ENCODE measurements at regions not wholly inside any gene's neighbourhood (a gene's known extent, or its start where the extent isn't known, plus 50 kb on each side); places are given as distances from the start of the nearest gene placed in this dataset.

GRCh38 chr4:136931781-136932180 is 600.5 kb downstream of the PCDH18 start:
- no peak overlapping the region for H3K27ac Mint-ChIP-seq (ENCODE audit: unreplicated experiment)
- H3K4me3 Mint-ChIP-seq, result no peak overlapping the region
- TF ChIP-seq CTCF (conservative IDR thresholded peaks at IDR 0.05), result no peak
- H3K4me1 Mint-ChIP-seq, result no peaks in the 10 kb centered on the region
- no peaks in the 10 kb centered on the region for H3K36me3 Mint-ChIP-seq (ENCODE audit: low read depth)
- no peaks in the 10 kb centered on the region for H3K27me3 Mint-ChIP-seq (ENCODE audit: low read depth)
- DNase-seq (ENCODE audit: low read depth, low spot score), result no peak
- peaks cover 9% of the 10 kb centered on the region for H3K9me3 Mint-ChIP-seq

- Mint-ChIP-seq H3K27ac (ENCODE audit: unreplicated experiment) (no peak overlapping the region), H3K4me1 (no peaks in the 10 kb centered on the region), H3K27me3 (ENCODE audit: low read depth) (no peaks in the 10 kb centered on the region), H3K9me3 (peaks cover 9% of the 10 kb centered on the region), H3K36me3 (ENCODE audit: low read depth) (no peaks in the 10 kb centered on the region), H3K4me3 (no peak overlapping the region)
- DNase-seq (ENCODE audit: low read depth, low spot score), result no peak
- no peak for TF ChIP-seq CTCF (conservative IDR thresholded peaks at IDR 0.05)
Observed at GRCh38 chr4:136928957-136929411, 603.3 kb downstream of the PCDH18 start.

GRCh38 chr4:136927172-136927571 is 605.1 kb downstream of the PCDH18 start:
- peaks cover 9% of the 10 kb centered on the region for H3K9me3 Mint-ChIP-seq
- DNase-seq (ENCODE audit: low read depth, low spot score), result no peak
- no peaks in the 10 kb centered on the region for H3K27me3 Mint-ChIP-seq (ENCODE audit: low read depth)
- no peak overlapping the region for H3K27ac Mint-ChIP-seq (ENCODE audit: unreplicated experiment)
- no peak for TF ChIP-seq CTCF (conservative IDR thresholded peaks at IDR 0.05)
- no peaks in the 10 kb centered on the region for H3K36me3 Mint-ChIP-seq (ENCODE audit: low read depth)
- no peak overlapping the region for H3K4me3 Mint-ChIP-seq
- no peaks in the 10 kb centered on the region for H3K4me1 Mint-ChIP-seq

GRCh38 chr4:136925203-136925602 is 607.1 kb downstream of the PCDH18 start:
- Mint-ChIP-seq H3K27ac (ENCODE audit: unreplicated experiment) (no peak overlapping the region), H3K36me3 (ENCODE audit: low read depth) (no peaks in the 10 kb centered on the region), H3K27me3 (ENCODE audit: low read depth) (no peaks in the 10 kb centered on the region), H3K4me1 (no peaks in the 10 kb centered on the region), H3K9me3 (peaks cover 9% of the 10 kb centered on the region), H3K4me3 (no peak overlapping the region)
- no peak for DNase-seq (ENCODE audit: low read depth, low spot score)
- no peak for TF ChIP-seq CTCF (conservative IDR thresholded peaks at IDR 0.05)

- no peak for DNase-seq (ENCODE audit: low read depth, low spot score)
- no peak overlapping the region for H3K4me3 Mint-ChIP-seq
- TF ChIP-seq CTCF (conservative IDR thresholded peaks at IDR 0.05), result no peak
- no peaks in the 10 kb centered on the region for H3K4me1 Mint-ChIP-seq
- H3K27me3 Mint-ChIP-seq (ENCODE audit: low read depth), result no peaks in the 10 kb centered on the region
- no peaks in the 10 kb centered on the region for H3K9me3 Mint-ChIP-seq
- no peak overlapping the region for H3K27ac Mint-ChIP-seq (ENCODE audit: unreplicated experiment)
- no peaks in the 10 kb centered on the region for H3K36me3 Mint-ChIP-seq (ENCODE audit: low read depth)
Observed at GRCh38 chr4:136922066-136922465, 610.2 kb downstream of the PCDH18 start.
